OCI-LY7 (cell line): ENCODE measurements at regions not wholly inside any gene's neighbourhood (a gene's known extent, or its start where the extent isn't known, plus 50 kb on each side); places are given as distances from the start of the nearest gene placed in this dataset.

Source experiments
- BruUV-seq: library from RNA; stranded (reverse); fragments of 400-500 nt; replicated peaks from 2 replicates; lab custom pipeline; 2021; lab: Mats Ljungman, UMichigan
- CTCF ChIA-PET: fragments of 300-600 bp; sonication (Branson Sonifier 250); formaldehyde crosslinking; loops from one replicate; lab custom pipeline; 2022; ENCODE audit warnings: antibody characterized with exemption; ENCODE audit not compliant: unreplicated experiment; lab: Charles Lee
- POLR2A ChIA-PET: fragments of 300-600 bp; sonication (Branson Sonifier 250); formaldehyde crosslinking; loops from one replicate; lab custom pipeline; 2022; ENCODE audit warnings: antibody characterized with exemption; lab: Charles Lee
- DNase-seq: peaks from one replicate; pipeline ENCODE4 v3.0.0-alpha.2; 2015; ENCODE audit warnings: low spot score
- H2AFZ ChIP-seq: fragments of 200-600 bp; sonication (generic), shearing (Covaris generic); 2 replicates; pipeline ENCODE4 v1.6.1; 2014; ENCODE audit warnings: mild to moderate bottlenecking, antibody characterized with exemption, low read length, moderate library complexity
- H3K27ac ChIP-seq: fragments of 200-600 bp; sonication (generic); 2 replicates; pipeline ENCODE4 v1.5.1; 2014; ENCODE audit warnings: mixed run types, low read depth, mild to moderate bottlenecking, moderate library complexity, low read length, inconsistent platforms; ENCODE audit not compliant: poor library complexity, severe bottlenecking
- H3K36me3 ChIP-seq: fragments of 200-600 bp; sonication (generic); 2 replicates; pipeline ENCODE4 v1.6.1; 2014; ENCODE audit warnings: mild to moderate bottlenecking, antibody characterized with exemption, low read length, moderate library complexity, mixed read lengths; ENCODE audit not compliant: insufficient read depth
- H3K4me1 ChIP-seq: fragments of 200-600 bp; sonication (generic); 2 replicates; pipeline ENCODE4 v1.5.1; 2014; ENCODE audit warnings: mild to moderate bottlenecking, low read length; ENCODE audit not compliant: insufficient read depth, poor library complexity, severe bottlenecking
- H3K4me2 ChIP-seq: fragments of 200-600 bp; sonication (generic); 2 replicates; pipeline ENCODE4 v1.6.1; 2014; ENCODE audit warnings: mild to moderate bottlenecking, low read length
- H3K4me3 ChIP-seq: fragments of 200-600 bp; sonication (generic); 2 replicates; pipeline ENCODE4 v1.5.1; 2014; ENCODE audit warnings: mild to moderate bottlenecking, low read depth, low read length; ENCODE audit not compliant: poor library complexity, severe bottlenecking
- H3K79me2 ChIP-seq: fragments of 200-600 bp; sonication (generic); 2 replicates; pipeline ENCODE4 v1.6.1; 2016; ENCODE audit warnings: low read depth, mild to moderate bottlenecking, low read length, moderate library complexity, mixed read lengths; ENCODE audit not compliant: insufficient read depth
- H3K9me2 ChIP-seq: fragments of 200-600 bp; sonication (generic); 2 replicates; pipeline ENCODE4 v1.6.1; 2016; ENCODE audit warnings: mild to moderate bottlenecking, low read length, mixed read lengths; ENCODE audit not compliant: insufficient read depth
- H3K9me3 ChIP-seq: fragments of 200-600 bp; sonication (generic); 2 replicates; pipeline ENCODE4 v1.6.1; 2014; ENCODE audit warnings: mild to moderate bottlenecking, mixed run types, low read length, mixed read lengths
- H4K20me1 ChIP-seq: fragments of 200-600 bp; sonication (generic); 2 replicates; pipeline ENCODE4 v1.6.1; 2014; ENCODE audit warnings: mild to moderate bottlenecking, antibody characterized with exemption, low read length, moderate library complexity, mixed read lengths; ENCODE audit not compliant: insufficient read depth
- EZH2phosphoT487 ChIP-seq: fragments of 200-600 bp; sonication (generic); IDR thresholded peaks from 2 replicates; pipeline ENCODE4 v1.6.1; 2018; ENCODE audit warnings: low read depth, borderline replicate concordance, mild to moderate bottlenecking, mixed run types, antibody characterized with exemption, low read length, moderate library complexity, mixed read lengths
- intact Hi-C: fragments of 100-400 bp; cut with micrococcal nuclease; formaldehyde crosslinking; loops from one replicate; pipeline ENCODE4 v1.10.0; 2022; ENCODE audit not compliant: unreplicated experiment
- TF ChIP-seq, protein P1 (sequence below): fragments of 200-600 bp; sonication (generic); conservative IDR thresholded peaks from 2 replicates; pipeline ENCODE4 v1.5.1; 2014; ENCODE audit warnings: mild to moderate bottlenecking, antibody characterized with exemption, low read length, moderate library complexity, mixed read lengths

DNA sequence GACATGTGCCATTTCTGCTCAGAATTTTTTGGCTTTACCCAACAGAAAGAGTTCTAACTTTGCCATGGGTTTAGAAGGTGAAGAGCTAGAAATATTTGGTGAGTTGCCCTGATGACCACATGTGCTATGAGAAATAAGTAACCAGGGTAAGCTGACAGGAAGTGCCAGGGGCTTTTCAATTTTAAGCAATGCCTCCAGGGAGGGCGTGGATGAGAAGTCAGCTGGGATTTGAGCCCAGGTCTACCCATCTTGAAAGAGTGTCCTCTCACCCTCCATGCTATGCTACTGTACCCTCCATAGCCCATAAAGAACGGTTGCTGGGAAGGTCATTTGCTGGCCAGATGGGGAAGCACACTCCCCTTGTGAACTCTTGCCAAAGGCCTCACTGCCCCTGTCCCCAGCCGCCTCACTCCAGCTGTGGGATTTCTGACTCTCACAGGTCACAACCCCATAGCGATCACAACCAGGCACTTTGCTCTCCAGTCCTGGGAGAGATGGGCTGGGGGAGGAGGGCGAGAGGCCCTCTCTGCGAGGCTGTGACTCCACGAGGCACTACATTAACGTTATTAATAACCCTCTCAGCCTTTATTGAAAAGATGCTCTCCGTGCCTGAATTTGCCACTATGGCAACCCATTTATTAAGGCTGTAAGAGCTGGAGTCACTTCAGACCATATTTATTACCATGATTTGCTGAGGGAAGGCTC is 291.1 kb downstream of the DHX35 start:
- Histone ChIP-seq H3K4me2 (no peak overlapping the region), H3K4me3 (no peak overlapping the region), H2AFZ (no peak overlapping the region), H4K20me1 (no peaks in the 10 kb centered on the region), H3K9me2 (no peaks in the 10 kb centered on the region), H3K4me1 (no peaks in the 10 kb centered on the region), H3K9me3 (no peaks in the 10 kb centered on the region), H3K36me3 (no peaks in the 10 kb centered on the region), H3K27ac (no peak overlapping the region), H3K79me2 (no peaks in the 10 kb centered on the region)
- no peak for DNase-seq
- ChIA-PET POLR2A (no interaction called here), CTCF (no interaction called here)
- intact Hi-C loops, result no loop called here
- BruUV-seq, result no TSS peak
- TF ChIP-seq, protein P1, sequence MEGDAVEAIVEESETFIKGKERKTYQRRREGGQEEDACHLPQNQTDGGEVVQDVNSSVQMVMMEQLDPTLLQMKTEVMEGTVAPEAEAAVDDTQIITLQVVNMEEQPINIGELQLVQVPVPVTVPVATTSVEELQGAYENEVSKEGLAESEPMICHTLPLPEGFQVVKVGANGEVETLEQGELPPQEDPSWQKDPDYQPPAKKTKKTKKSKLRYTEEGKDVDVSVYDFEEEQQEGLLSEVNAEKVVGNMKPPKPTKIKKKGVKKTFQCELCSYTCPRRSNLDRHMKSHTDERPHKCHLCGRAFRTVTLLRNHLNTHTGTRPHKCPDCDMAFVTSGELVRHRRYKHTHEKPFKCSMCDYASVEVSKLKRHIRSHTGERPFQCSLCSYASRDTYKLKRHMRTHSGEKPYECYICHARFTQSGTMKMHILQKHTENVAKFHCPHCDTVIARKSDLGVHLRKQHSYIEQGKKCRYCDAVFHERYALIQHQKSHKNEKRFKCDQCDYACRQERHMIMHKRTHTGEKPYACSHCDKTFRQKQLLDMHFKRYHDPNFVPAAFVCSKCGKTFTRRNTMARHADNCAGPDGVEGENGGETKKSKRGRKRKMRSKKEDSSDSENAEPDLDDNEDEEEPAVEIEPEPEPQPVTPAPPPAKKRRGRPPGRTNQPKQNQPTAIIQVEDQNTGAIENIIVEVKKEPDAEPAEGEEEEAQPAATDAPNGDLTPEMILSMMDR, result no peak
- no peak for TF ChIP-seq EZH2phosphoT487

- no peak for DNase-seq
- Histone ChIP-seq H3K4me2 (no peak overlapping the region), H3K9me3 (no peaks in the 10 kb centered on the region), H3K36me3 (no peaks in the 10 kb centered on the region), H3K27ac (no peak overlapping the region), H3K79me2 (no peaks in the 10 kb centered on the region), H4K20me1 (no peaks in the 10 kb centered on the region), H3K4me3 (no peak overlapping the region), H3K4me1 (no peaks in the 10 kb centered on the region), H2AFZ (no peak overlapping the region), H3K9me2 (no peaks in the 10 kb centered on the region)
- intact Hi-C loops, result no loop called here
- BruUV-seq, result no TSS peak
- ChIA-PET CTCF (no interaction called here), POLR2A (no interaction called here)
- no peak for TF ChIP-seq EZH2phosphoT487
- TF ChIP-seq, protein P1, result no peak
These were observed 289.9 kb downstream of the DHX35 start for GRCh38 chr20:39252035-39252434.

DNA sequence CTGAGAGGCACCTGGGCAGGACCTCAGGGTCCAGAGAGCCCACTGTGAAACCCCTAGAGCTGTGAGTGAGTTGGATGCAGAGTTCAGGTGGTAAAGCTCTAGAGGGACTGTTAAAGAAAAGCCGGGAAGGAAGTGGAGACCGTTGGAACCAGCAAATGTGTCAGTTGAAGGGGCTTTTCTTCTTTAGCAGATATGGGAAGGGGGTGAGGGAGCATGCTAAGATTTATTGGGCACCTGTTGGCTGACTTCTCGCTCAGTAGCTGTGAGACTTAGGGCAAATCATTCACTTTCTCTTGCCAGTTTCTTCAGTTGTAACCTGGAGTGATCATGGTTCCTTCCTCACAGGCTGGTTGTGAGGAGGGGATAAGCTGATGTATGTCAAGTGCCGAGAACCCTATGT is 287.7 kb downstream of the DHX35 start:
- H3K9me3 ChIP-seq, result no peaks in the 10 kb centered on the region
- no peaks in the 10 kb centered on the region for H3K9me2 ChIP-seq
- H3K4me2 ChIP-seq, result no peak overlapping the region
- no peaks in the 10 kb centered on the region for H4K20me1 ChIP-seq
- H3K4me3 ChIP-seq, result no peak overlapping the region
- no peak overlapping the region for H2AFZ ChIP-seq
- intact Hi-C loops, result no loop called here
- ChIA-PET POLR2A (no interaction called here), CTCF (no interaction called here)
- TF ChIP-seq EZH2phosphoT487, result no peak
- TF ChIP-seq, protein P1, result no peak
- H3K4me1 ChIP-seq, result no peaks in the 10 kb centered on the region
- no TSS peak for BruUV-seq
- DNase-seq, result no peak
- no peaks in the 10 kb centered on the region for H3K79me2 ChIP-seq
- no peaks in the 10 kb centered on the region for H3K36me3 ChIP-seq
- no peak overlapping the region for H3K27ac ChIP-seq
